ENCODE measurements at regions not wholly inside any gene's neighbourhood (a gene's known extent, or its start where the extent isn't known, plus 50 kb on each side); places are given as distances from the start of the nearest gene placed in this dataset.

- TF ChIP-seq CTCF (IDR thresholded peaks at IDR 0.05 in 4 of 5, conservative IDR thresholded peaks at IDR 0.05 in 1 of 5) (no peak), POLR2A (IDR thresholded peaks at IDR 0.05) (no peak)
Observed at GRCh38 chr6:163960128-163960527, 545.6 kb downstream of the QKI start.

Measured in gastrocnemius medialis (tissue), 4 donors.